HG02642 (cell line): ENCODE measurements at regions not wholly inside any gene's neighbourhood (a gene's known extent, or its start where the extent isn't known, plus 50 kb on each side); places are given as distances from the start of the nearest gene placed in this dataset.

ENCODE experiments used
- ATAC-seq: cut with Tn5 transposase; IDR thresholded peaks from one replicate; pipeline ENCODE4 v1.9.1; 2021; ENCODE audit warnings: mild to moderate bottlenecking; ENCODE audit not compliant: unreplicated experiment, poor library complexity

DNA sequence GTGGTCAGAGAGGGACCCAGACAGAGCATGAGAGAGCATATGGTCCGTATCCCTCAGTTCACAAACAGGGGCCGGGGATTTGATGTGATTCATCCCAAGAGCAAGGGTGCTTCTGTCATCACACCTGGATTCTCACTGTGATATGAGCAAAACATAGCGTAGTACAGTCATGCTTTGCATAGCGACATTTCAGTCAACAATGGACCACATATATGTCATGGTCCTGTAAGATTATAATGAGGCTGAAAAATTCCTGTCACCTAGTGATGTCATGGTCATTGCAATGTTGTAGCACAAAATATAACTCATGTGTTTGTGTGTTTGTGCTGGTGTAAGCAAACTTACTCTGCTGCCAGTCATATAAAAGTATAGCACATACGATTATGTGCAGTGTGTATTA, 207.4 kb upstream of the CDH13 start:
- ATAC-seq = no peak

DNA sequence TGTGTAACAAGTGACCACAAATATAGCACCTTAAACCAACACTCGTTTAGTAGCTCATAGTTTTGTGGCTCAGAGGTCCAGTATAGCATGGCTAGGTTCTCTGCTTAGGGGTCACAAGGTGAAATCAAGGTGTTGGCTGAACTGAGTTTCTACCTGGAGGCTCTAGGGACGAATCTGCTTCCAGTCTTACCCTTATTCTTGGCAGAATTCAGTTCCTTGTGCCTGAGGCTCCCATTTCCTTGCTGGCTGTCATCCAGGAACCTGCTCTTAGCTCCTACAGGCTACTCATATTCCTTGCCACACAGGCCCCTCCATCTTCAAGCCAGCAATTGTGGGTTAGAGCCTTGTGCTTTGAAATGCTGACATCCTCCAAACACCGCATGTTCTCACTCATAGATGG, 212.3 kb upstream of the CDH13 start:
- ATAC-seq = no peak

DNA sequence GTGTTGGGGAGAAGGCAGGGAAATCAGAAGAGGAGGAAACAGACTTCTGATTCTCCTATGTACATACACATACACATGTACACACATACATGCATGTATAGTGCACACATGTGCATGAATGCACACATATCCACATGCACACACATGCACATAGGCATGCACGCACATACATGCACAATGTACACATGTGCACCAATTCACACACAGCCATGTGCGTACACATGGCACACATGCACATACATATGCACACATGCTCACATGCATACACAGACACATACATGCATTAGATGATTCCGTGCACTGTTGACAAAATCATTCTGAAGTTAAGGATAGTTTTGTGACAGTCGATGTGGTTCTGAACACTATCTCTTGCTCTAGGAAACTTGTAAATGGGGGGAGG, 214.0 kb upstream of the CDH13 start:
- ATAC-seq = no peak

DNA sequence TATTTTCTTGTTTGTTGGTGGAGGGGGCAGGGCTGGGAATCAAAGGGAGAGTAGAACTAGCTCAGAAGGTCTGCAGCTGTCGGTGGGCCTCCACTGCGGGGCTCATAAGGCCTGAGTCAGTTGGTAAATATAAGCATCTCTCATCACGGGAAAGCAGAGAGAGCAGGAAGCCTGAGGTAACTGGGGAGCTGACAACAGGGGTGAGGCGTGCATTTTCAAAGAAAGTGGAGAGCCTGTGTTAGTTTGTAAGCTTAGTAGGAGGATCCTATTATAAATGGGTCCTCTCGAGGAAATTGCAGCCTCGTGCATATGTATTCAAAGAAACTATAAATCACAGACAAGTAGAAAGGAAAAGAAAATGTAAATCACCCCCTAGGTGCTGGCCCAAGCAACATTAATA, 221.0 kb upstream of the CDH13 start:
- no peak for ATAC-seq

DNA sequence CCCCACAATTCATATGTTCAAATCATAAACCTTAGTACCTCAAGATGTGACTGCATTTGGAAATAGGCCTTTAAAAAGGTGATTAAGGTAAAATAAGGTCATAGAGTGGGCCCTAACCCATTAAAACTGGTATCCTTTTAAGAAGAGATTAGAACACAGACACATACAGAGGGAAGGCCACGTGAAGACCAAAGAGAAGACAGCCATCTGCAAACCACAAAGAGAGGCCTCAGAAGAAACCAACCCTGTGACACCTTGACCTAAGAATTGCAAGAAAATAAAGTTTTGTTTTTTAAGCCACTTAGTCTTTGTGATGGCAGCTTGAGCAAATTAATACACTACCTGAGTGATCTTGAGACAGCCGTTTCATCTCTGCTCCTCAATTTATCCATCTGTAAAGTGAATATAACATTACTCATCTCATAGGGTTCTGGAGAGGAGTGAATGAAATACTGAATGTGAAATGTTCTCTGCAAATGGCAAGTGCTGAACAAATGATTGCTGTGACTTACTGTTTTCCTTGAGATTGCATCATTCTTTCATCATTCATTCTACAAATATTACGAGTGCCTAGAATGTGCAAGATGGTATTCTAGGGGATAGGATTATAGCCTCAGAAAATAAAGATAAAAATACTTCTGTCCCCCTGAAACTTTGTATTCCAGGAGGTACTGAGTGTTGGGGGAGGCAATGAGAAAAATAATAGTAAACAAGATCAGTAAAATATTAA, 222.0 kb upstream of the CDH13 start:
- ATAC-seq = no peak

DNA sequence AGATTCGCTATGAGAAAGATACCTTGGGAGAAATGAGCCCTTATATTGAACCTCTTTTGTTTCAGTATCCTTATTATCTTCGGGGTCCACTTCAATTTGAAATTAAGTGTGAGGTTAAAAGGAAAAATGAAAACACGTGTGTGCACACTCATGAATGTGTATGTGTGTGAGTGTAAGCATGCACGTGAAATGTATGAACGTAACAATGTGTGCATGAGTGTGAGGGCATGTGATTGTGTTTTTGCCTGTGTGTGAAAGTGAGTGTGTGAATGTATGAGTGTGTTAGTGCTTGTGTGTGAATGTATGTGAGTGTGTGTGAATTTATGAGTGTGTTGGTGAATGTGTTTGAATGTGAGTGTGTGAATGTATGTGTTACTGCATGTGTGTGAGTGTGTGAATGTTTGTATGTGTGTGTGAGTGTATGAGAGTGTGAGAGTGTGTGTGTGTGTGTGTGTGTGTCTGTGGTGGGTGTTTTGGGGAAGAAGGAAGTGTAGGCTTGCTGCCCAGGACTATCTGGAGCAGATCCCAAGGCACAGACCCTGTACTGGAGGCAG, 224.0 kb upstream of the CDH13 start:
- ATAC-seq = no peak

DNA sequence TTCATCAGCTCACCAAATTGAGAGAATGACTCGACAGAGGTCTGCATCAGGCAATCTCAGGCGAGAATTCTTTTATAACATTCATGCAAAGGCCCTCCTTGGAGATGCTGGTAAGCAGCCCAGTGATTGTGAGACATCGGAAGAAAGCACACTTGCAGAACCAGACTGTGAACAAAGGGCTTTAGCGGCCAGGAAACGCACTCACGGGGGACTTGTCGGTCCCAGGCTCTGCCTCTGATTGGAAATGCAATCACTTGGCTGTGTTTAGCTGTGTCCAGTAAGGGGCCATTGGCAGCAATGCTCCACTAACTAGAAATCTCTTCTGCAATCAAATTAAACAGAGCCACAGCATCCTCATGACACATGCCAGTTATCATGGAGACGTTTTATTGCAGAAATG, 226.7 kb upstream of the CDH13 start:
- ATAC-seq = no peak

DNA sequence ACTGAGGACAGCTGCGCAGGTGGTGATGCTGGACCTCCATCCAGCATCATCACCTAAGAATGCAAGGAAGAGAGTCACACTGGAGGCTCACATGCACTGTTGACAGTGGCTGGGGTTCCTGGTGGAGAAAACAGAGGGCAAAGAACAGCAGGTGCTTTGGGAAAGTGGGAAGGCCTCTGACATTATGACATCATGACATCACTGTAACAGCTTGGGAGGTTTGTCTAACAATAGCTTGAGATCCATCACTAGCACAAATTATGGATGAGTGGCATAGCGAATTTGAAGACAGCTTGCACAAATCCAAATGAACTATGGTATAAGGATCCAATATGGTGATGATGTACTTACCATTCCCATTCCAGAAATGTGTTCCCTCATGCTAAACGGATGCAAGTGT, 226.5 kb upstream of the MPHOSPH6 start:
- no peak for ATAC-seq

DNA sequence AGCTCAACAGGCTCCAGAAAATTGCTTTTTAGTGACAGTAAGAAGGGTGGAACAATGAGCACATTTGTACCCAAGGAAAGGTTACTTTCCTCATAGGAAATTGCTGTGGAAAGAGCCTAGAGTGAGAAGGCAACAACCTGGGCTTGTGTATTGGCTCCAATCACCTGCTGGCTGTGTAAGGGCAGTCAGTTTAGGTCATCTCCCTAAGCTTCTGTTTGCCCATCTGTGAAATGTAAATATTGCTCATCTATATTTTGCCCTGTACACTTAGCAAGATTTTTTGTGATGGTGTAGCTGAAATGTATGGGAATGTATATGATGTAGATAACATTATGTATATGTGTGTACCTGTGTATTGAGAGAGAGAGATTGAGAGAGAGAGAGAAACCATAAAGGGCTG, 225.2 kb upstream of the MPHOSPH6 start:
- no peak for ATAC-seq

DNA sequence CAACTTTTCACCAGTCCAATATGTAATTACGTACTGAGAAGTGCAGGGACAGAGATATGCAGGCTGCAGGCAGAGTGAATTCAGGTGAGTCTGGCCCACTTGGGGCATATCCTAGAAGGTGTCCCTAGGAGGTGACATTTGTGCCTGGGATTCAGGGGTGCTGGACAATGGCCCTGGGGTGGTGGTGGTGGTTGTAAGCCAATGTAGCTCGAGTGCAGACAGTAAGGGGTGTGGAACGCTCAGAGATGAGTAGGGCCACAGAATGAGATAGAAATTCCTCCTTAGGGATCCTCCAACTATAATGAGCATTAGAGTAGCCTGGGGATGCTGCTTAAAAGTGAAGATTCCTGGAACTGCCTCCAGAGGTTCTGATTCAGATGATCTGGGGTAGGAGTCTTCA, 221.7 kb upstream of the MPHOSPH6 start:
- no peak for ATAC-seq

DNA sequence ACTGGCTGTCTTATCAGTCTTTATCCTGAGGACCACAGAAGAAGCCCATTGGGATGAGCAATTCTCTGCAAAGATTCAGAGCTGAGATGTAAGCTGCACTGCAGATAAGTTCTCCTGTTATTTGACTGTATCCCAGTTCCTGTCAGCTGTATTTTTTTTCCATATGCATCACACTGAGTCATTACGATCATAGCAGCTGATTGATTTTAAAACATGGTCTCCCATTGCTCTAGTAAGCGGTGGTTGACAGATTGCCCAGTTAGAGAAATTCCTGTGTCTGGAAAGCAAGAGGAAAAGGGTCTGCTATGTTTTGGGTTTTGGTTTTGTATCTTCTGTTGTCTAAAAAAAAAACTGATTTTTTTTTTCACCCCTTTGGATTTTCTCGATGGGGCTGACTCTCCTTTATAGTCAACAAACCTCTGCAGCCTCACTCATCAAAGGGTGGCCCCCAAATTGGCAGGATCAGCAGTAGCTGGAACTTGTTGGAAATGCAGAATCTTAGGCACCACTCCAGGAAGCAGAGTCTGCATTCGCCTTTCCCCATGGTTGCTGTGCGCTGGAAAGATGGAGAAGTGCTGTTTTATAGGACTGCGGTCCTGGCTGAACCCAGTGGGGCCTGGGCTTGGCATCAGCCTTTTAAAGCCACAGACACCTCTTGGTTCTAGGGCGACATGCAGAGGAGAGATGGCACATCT, 220.1 kb upstream of the MPHOSPH6 start:
- ATAC-seq = no peak

DNA sequence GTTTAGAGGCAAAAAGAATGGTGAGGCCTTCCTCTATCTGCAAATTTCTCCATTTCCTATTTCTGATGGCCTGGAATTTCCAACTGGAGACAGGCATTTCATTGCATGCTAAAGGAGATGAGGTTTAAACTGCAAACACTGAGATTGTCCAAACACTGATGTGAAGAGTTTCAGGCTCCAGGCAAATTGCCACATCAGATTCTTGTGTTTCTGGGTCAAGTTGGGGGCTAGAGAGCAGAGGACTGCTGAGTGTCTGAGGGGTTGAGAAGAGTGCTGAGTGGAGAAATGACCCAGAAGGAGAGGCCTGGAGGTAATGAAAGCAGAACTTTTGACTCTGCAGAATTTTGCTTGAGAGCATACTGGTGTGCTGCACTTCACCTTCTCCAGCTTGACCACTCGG, 216.7 kb upstream of the MPHOSPH6 start:
- ATAC-seq = no peak

DNA sequence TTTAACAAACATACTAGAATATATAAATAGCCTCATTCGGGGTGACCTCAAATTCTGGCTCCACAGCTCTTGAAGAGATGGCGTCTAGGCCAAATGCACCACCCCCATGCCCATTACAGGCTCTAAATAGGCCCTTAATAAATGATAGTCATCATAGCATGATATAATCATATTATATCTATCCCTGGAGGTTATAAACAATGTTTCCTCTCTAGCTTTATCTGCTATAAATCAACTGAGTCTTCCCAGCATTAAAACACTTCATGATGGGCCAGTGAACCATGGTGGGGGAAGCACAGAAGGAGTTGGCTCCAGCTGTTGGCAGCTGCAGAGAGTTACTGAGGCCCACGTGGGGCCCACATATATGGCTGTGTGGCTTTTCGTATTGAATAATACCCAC, 214.9 kb upstream of the MPHOSPH6 start:
- ATAC-seq = no peak

DNA sequence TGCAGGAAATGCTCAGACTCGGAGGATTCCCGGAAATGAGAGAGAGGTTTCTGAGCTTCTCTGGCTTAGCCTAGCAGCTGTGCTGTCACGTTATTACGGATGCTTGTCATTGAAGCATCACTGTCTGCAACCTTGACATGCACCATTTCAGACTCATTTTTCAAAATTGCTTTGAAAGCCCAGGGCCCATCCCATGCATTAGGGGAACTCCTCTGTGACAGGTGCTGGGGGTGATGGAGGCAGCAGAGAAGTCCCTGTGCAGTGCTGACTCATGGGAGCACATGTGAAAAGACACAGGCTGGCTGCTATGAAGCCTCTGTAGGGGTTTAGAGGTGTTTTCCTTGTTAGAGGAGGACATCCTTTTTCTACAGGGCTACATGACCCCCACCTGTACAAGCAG, 214.0 kb upstream of the MPHOSPH6 start:
- ATAC-seq = no peak

DNA sequence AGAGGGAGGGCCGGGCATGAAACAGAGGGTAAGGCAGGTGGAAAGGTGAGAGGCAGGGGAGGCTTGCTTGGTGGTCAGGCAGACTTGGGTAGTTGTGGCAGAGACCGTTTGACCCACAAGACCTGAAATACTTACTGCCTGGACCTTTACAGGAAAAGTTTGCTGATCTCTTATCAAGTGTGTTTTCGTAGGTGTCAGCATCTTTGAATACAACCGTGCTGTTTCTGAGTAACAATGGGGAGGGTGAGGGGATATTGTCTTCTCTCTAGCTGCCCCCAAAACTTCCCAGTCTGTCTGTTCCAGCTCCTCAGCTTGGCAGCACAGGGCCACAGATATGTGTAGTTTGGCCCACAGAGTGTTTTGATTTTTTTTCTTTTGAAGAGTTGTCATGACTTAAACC, 212.5 kb upstream of the MPHOSPH6 start:
- no peak for ATAC-seq

DNA sequence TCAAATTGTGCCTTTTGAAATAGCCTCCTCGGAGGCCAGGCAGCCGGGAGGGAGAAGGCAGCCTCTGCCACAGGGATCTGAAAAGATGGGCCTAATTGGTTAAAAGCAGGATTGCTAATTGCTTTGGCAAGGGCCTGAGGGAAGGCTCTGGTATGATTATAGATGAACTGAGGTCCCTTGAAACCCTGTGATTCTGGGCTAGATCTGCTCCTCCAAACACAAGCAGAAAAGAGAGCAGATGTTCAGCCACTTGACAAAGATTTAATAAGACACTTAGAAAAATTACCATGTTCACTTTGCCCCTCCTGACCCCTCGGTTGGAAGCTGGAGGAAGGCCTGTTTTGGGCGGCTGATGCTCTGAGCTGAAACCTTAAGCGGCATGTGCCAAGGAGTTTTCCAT, 209.5 kb upstream of the MPHOSPH6 start:
- ATAC-seq = no peak

DNA sequence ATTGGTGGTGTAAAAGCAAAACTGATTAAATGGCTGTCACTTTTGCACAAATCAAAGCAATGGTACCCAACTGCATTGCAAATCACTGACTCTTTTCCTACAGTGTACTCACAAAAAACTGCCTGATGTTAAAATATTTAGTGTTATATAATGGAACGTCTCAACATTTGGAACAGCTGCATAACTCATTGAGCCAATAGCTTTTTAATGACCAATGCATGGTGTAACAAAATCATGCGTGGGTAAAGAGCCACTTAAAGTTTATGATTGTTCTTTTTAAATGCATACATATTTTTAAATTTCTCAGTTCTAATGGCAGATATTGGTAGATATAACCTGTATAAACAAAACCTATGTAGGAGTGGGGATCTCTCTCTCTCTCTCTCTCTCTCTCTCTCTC, 204.0 kb upstream of the MPHOSPH6 start:
- ATAC-seq = no peak

DNA sequence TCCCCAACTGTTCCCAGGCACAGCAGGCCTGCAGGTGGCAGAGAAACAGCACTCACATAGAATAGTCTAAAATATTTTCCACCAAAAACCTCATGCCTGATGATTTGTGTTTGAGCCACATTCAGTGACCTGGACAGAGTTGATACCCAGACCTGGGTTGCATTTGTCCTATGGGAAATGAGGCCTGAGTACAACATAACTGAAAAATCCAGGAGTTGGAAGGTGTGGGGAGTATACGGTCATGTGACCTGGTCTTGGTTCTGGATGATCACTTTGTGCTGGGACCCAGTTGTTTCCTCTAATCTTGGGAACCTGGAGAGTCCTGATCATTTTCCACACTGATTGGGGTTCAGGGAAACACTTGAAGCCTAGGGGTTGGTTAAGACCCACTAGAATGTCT, 200.3 kb upstream of the MPHOSPH6 start:
- no peak for ATAC-seq

DNA sequence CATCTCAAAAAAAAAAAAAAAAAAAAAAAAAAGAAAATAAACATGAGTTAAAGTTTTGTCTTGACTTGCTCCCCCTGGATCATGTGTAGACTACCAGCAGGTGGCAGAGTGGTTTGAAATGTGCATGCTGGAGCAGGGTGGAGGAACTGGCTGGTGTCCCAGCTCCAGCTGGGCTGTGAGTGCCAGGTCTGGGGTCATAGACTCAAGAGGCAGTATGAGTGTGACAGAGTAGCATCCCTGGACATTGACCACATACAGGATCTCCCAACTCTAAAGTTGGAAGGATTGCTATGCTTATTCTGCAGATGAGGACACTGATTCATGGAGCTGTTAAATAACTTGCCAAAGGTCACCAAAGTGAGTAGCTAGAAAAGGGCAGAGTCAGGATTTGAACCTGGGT, 198.0 kb upstream of the MPHOSPH6 start:
- ATAC-seq = no peak

DNA sequence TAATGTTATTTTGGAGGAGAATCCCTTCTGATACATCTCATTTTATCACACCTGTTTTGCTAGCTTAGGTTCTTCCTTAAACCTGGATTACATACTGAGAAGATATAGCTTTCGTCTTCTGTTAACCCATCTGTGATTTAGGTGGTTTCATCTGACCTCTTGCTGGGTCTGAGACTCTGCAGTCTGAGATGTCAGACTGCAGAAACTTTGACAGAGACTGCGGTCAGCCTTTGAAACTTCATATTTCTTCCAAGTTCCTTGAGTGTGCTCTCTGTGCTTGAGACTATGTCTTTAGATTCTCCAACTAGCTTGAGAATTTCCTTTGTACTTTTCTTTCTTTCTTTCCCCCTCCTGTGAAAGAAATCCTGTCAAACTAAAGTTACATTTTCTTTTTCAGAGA, 196.4 kb upstream of the MPHOSPH6 start:
- ATAC-seq = no peak

DNA sequence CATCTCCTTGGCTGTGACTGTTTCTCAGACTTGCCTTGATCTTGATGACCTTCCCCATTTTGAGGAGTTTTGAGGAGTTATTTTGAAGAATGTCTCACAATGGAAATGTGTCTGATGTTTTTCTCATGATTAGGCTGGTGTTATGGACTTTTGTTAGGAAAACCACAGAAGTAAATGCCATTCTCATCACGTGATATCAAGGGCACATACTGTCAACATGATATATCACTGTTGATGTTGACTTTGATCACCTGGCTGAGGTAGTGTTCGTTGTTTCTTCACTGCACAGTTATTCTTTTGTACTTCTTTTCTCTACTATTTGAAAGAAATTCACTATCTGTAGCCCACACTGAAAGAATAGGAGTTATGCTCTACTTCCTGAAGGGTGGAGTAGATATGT, 194.7 kb upstream of the MPHOSPH6 start:
- ATAC-seq = no peak
